ENCODE measurements at regions not wholly inside any gene's neighbourhood (a gene's known extent, or its start where the extent isn't known, plus 50 kb on each side); places are given as distances from the start of the nearest gene placed in this dataset.

DNA sequence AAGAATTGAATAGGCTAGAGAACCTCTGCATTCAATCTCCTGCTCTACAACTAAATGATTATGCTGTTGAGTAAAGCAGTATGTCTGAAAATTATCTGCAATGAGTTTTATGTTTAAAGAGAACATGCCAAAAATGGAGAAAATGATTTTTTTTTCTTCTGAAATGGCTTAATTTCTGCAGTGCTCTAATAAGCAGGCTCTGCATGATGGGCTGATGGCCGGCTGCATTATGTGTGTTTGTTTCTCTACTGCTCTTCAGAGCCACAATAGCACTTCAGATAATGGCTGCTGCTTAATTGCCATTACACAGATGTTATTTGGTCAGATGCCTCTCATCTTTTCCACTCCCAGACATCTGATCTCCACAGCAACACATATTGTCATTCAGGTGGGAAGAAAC is 286.4 kb upstream of the DMAC1 start:
- Mint-ChIP-seq H3K27me3 (no peaks in the 10 kb centered on the region), H3K4me1 (ENCODE audit: low read depth) (no peaks in the 10 kb centered on the region), H3K9me3 (ENCODE audit: low read depth) (no peaks in the 10 kb centered on the region), H3K4me3 (no peak overlapping the region), H3K27ac (no peak overlapping the region), H3K36me3 (peaks cover 2% of the 10 kb centered on the region)

DNA sequence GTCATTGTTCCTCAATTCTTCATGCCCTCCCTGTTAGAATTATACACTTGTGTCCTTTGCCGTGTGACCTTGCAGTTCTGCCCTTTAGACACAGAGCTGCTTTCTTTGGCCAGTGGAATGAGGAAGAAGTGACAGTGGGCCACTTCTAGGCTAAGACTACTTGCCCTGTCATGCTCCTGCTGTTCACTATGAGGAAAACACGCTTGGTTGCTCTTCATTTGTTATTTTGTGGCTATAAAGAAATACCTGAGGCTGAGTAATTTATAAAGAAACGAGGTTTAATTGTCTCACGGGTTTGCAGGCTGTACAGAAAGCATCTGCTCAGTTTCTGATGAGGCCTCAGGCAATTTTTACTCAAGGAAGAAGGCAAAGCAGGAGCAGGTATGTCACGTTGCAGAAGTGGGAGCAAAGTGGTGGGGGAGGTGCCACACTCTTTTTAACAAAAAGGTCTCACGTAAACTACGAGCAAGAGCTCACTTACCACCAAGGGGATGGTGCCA is 279.1 kb upstream of the DMAC1 start:
- Mint-ChIP-seq H3K9me3 (ENCODE audit: low read depth) (no peaks in the 10 kb centered on the region), H3K27me3 (no peaks in the 10 kb centered on the region), H3K4me1 (ENCODE audit: low read depth) (no peaks in the 10 kb centered on the region), H3K36me3 (peaks cover under 1% of the 10 kb centered on the region), H3K27ac (no peak overlapping the region), H3K4me3 (no peak overlapping the region)

DNA sequence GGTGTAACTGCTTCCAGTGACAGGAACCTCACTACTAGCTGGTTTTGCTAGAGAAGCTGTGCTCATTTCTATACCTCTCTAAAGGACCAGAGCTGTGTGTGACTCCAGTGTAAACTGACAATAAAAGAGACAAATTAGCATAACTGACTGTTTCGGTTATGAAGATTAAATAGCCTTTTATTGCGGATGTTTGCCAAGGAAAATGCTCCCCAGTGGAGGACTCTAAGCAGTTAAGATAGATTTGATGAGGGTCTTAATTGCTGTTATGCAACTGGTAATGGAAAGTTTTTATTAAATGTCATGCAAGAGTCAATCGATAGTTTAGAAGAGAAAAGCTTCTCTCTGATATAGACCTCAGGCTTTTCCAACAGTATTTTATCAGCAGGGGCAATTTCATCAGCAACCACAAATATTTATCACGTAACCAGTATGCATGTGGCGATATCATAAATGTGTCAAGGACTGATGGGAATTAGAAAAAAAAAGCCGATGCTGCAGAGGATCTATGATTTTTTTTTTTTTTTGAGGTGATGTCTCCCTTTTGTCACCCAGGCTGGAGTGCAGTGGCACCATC is 275.2 kb upstream of the DMAC1 start:
- no peaks in the 10 kb centered on the region for H3K9me3 Mint-ChIP-seq (ENCODE audit: low read depth)
- no peak overlapping the region for H3K27ac Mint-ChIP-seq
- no peaks in the 10 kb centered on the region for H3K4me1 Mint-ChIP-seq (ENCODE audit: low read depth)
- no peaks in the 10 kb centered on the region for H3K36me3 Mint-ChIP-seq
- H3K4me3 Mint-ChIP-seq: no peak overlapping the region
- no peaks in the 10 kb centered on the region for H3K27me3 Mint-ChIP-seq

DNA sequence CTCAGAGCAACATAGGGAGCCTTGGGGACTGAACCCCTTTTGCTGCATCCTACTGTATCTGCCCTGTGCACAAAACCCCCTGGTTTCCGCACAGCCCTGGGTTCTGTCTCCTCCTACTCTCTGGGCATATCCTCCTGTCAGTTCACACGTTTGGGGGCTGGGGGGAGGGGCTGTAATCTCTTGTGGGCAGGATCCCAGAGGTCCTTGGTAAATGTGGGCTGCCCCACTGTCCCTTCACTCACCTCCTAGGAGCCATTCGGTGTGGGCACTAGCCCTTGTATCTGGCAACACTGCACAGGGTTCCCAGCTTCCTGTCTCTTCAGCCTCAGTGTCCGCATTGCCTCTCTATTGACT is 271.8 kb upstream of the DMAC1 start:
- Mint-ChIP-seq H3K27me3 (no peaks in the 10 kb centered on the region), H3K4me3 (no peak overlapping the region), H3K27ac (no peak overlapping the region), H3K36me3 (peaks cover 3% of the 10 kb centered on the region), H3K9me3 (ENCODE audit: low read depth) (no peaks in the 10 kb centered on the region), H3K4me1 (ENCODE audit: low read depth) (no peaks in the 10 kb centered on the region)

DNA sequence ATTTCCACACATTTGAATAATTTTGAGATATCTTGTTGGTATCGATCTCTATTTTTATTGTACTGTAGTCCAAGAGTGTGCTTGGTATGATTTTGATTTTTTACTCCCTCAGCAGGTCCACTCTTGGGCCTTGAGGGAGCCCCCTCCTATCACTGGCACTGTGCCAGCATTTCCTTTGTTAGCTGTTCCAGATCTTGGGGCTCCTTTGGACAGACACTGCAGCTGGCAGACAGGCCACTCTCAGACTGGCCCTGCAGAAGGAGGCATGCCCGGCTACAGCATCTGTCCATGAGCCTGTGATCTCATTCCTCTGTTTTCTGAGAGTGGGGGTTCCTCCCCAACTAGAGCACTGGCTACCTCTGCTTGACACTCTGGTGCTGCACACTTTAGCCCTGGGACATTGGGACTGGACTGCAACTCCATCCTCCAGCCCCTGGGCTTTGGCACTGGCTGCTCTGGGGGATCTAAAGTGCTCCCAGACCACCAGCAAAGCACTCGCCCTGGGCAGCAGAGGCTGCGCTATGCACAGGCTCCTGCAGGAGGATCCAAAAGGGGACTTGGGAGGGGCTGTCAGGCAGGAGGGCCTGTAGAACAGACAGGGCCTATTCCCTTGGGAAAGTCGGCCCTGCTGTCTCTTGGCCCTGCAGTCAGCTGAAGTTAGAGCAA is 271.3 kb upstream of the DMAC1 start:
- H3K27me3 Mint-ChIP-seq: no peaks in the 10 kb centered on the region
- no peak overlapping the region for H3K27ac Mint-ChIP-seq
- H3K4me3 Mint-ChIP-seq: no peak overlapping the region
- no peaks in the 10 kb centered on the region for H3K9me3 Mint-ChIP-seq (ENCODE audit: low read depth)
- peaks cover 3% of the 10 kb centered on the region for H3K36me3 Mint-ChIP-seq
- H3K4me1 Mint-ChIP-seq (ENCODE audit: low read depth): no peaks in the 10 kb centered on the region

DNA sequence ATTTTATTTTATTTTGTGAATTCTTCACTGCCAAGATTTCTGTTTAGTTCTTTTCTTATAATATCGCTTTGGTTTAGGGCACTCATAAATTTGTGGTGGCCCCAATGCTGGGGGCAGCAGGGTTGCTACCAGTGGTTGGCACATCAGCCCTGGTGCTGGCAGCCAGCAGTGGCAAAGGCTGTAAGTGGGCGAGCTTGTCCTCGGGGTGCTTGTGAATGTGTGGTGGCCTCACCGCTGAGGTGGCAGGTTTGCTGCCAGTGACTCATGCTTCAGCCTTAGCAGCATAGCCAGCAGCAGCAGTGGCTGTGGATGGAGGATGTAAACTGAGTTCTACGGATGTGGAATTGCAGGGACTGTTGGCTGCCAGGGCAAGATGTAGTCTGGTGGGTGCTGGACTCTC is 262.9 kb upstream of the DMAC1 start:
- Mint-ChIP-seq H3K9me3 (ENCODE audit: low read depth) (peaks cover 7% of the 10 kb centered on the region), H3K4me3 (no peak overlapping the region), H3K36me3 (peaks cover 4% of the 10 kb centered on the region), H3K27me3 (no peaks in the 10 kb centered on the region), H3K4me1 (ENCODE audit: low read depth) (peaks cover 8% of the 10 kb centered on the region), H3K27ac (no peak overlapping the region)

DNA sequence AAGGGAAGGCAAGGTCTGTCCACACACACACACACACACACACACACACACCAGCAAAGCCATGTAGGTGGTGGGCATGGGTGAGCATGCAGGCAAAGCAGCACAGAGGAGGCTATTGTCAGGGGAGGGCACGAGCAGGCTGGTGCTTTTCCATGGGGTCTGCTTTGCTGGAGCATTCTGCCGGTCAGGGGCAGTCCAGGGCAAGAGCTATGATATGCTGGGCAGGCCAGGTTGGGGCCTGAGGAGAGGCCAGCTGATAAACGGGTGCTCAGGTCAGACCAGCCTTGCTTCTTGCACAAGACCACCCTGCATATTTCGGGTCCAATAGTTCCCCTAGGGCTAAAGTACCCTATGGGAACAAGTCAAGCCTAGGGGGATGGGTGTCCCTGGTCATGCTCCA is 253.9 kb upstream of the DMAC1 start:
- H3K4me1 Mint-ChIP-seq (ENCODE audit: low read depth): no peaks in the 10 kb centered on the region
- H3K27ac Mint-ChIP-seq: no peak overlapping the region
- H3K9me3 Mint-ChIP-seq (ENCODE audit: low read depth): peaks cover 29% of the 10 kb centered on the region

DNA sequence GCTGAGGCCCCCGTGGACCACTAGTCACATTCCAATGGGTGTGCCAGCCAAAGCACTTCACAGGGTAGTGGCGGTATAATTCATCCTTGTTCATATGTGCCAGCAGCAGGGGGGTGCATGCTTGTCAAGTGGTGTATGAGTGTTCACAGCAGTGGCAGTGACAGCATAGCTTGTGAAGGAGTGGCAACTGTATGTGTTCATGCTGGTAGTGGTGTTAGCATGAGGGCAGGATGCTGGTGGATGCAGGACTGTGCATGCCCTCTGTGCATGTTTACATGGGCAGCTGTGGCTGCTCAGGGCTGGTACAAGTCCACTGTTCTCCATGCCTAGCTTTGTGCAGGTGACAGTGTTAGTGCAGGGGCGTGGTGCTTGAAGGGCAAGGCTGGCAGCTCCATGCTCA is 253.4 kb upstream of the DMAC1 start:
- Mint-ChIP-seq H3K9me3 (ENCODE audit: low read depth) (peaks cover 29% of the 10 kb centered on the region), H3K4me3 (no peak overlapping the region), H3K36me3 (peaks cover 12% of the 10 kb centered on the region), H3K4me1 (ENCODE audit: low read depth) (no peaks in the 10 kb centered on the region), H3K27ac (no peak overlapping the region), H3K27me3 (no peaks in the 10 kb centered on the region)

More for the DNA sequence above, 253.9 kb upstream of the DMAC1 start:
- peaks cover 8% of the 10 kb centered on the region for H3K36me3 Mint-ChIP-seq
- H3K4me3 Mint-ChIP-seq: no peak overlapping the region
- no peaks in the 10 kb centered on the region for H3K27me3 Mint-ChIP-seq

DNA sequence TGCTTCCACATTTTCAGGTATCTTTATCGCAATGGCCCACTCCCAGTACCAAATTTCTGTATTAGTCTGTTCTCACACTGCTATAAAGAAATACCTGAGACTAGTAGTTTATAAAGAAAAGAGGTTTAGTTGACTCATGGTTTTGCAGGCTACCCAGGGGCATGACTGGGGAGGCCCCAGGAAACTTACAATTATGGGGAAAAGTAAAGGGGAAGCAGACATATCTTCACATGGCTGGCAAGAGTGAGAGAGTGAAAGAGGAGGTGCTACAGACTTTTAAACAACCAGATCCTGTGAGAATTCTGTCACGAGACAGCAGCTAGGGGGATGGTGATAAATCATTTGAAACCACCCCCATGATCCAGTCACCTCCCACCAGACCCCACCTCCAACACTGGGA is 238.2 kb upstream of the DMAC1 start:
- no peaks in the 10 kb centered on the region for H3K27me3 Mint-ChIP-seq
- H3K27ac Mint-ChIP-seq: no peak overlapping the region
- peaks cover 11% of the 10 kb centered on the region for H3K36me3 Mint-ChIP-seq
- peaks cover 6% of the 10 kb centered on the region for H3K9me3 Mint-ChIP-seq (ENCODE audit: low read depth)
- no peak overlapping the region for H3K4me3 Mint-ChIP-seq
- H3K4me1 Mint-ChIP-seq (ENCODE audit: low read depth): no peaks in the 10 kb centered on the region

DNA sequence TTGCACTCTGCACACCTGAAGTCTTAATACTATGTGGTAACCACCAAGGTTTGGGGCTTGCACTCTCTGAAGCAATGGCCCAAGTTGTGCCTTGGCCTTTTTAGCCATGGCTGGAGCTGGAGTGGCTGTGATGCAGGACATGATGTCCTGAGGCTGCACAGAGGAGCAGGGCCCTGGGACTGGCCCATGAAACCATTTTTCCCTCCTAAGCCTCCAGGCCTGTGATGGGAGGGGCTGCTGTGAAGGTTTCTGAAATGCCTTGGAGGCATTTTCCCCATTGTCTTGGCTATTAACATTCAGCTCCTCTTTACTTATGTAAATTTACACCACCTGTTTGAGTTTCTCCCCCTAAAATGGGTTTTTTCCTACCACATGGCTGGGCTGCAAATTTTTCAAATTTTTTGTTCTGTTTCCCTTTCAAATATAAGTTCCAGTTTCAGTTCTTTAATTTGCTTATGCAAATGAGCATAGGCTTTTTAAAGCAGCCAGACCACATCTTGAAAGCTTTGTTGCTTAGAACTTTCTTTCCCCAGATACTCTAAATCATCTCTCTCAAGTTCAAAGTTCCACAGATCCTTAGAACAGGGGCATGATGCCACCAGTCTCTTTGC is 237.4 kb upstream of the DMAC1 start:
- Mint-ChIP-seq H3K4me3 (no peak overlapping the region), H3K9me3 (ENCODE audit: low read depth) (peaks cover 6% of the 10 kb centered on the region), H3K36me3 (peaks cover 11% of the 10 kb centered on the region), H3K4me1 (ENCODE audit: low read depth) (no peaks in the 10 kb centered on the region), H3K27ac (no peak overlapping the region), H3K27me3 (no peaks in the 10 kb centered on the region)

DNA sequence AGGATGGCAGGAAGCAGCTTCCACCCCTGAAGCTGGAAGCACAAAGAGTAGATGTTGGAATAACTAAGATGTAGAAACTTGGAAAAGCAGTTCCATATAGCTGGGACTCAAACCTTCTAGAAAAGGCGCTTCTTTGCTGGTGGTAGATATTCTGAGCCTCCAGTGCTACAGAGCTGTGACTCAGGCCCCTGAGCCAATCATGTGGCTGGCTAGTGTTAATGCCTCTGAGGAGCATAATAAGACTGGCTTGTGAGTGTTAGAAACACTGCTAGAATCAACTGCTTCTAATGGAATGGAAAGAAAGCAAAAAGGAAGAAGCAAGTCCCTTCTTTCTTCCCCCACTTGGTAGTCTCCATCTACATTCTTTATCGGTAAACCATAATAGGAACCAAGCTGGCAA is 234.2 kb upstream of the DMAC1 start:
- H3K9me3 Mint-ChIP-seq (ENCODE audit: low read depth): no peaks in the 10 kb centered on the region
- H3K4me3 Mint-ChIP-seq: no peak overlapping the region
- peaks cover 7% of the 10 kb centered on the region for H3K36me3 Mint-ChIP-seq
- H3K4me1 Mint-ChIP-seq (ENCODE audit: low read depth): peaks cover 8% of the 10 kb centered on the region
- no peak overlapping the region for H3K27ac Mint-ChIP-seq
- no peaks in the 10 kb centered on the region for H3K27me3 Mint-ChIP-seq

DNA sequence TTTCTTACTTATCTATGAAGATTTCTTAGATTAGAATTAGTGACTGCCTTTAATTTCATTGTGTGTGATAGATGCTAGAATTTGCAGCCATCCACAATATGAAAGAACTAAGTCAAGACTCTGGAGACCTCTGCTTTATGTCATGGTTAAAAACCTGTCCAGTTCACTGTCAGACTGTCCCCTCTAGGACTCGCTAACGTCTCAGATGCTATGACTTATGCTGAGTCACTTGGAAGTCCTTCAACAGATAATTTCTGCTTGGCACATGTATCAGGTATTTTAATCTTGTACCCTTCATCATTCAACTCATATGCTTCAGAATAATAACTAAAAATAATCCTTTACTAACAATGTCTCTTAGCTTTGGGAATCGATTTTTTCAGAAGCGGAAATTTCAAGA is 230.5 kb upstream of the DMAC1 start:
- Mint-ChIP-seq H3K27me3 (no peaks in the 10 kb centered on the region), H3K9me3 (ENCODE audit: low read depth) (no peaks in the 10 kb centered on the region), H3K27ac (no peak overlapping the region), H3K4me3 (no peak overlapping the region), H3K36me3 (no peaks in the 10 kb centered on the region), H3K4me1 (ENCODE audit: low read depth) (peaks cover 8% of the 10 kb centered on the region)

DNA sequence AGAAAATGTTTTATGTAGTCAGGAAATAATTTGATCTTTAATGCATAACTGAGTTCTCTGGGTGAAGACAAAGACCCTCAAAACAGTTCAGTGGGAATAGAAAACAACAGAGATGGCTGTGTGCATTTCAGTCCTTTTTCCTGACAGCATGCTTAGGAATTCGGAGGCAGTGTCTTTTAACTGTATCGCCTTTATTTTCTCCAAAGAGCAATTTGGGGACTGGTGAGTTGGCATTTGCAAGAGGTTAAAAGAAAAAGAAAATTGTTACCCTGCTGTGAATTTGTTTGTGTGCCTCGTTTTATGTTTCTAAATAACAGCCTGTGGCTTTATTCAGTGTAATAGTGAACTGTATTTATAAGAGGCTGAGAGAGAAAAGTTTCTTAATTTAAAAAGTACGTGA is 227.8 kb upstream of the DMAC1 start:
- H3K36me3 Mint-ChIP-seq: peaks cover 7% of the 10 kb centered on the region
- H3K27ac Mint-ChIP-seq: no peak overlapping the region
- H3K27me3 Mint-ChIP-seq: no peaks in the 10 kb centered on the region
- H3K9me3 Mint-ChIP-seq (ENCODE audit: low read depth): peaks cover 7% of the 10 kb centered on the region
- H3K4me3 Mint-ChIP-seq: no peak overlapping the region
- H3K4me1 Mint-ChIP-seq (ENCODE audit: low read depth): peaks cover 8% of the 10 kb centered on the region

DNA sequence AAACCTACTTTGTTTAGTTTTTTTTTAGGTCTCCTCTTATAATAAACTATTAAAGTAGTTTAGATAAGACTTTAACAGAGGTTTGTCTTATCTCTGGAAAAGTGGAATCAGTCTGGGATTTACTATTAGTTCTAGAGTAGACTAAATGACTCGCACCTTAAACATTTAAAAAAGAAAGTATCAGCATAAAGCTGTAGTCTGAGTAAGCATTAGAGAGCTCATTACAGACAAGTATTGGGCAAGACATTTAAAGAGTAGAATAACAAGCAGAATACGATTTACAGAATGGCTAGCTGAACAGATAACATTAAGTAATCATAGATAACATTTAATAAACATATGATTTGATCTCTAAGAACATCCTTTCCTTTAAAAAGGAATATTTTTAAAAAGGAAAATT is 226.0 kb upstream of the DMAC1 start:
- peaks cover 7% of the 10 kb centered on the region for H3K36me3 Mint-ChIP-seq
- no peaks in the 10 kb centered on the region for H3K4me1 Mint-ChIP-seq (ENCODE audit: low read depth)
- no peaks in the 10 kb centered on the region for H3K27me3 Mint-ChIP-seq
- no peak overlapping the region for H3K4me3 Mint-ChIP-seq
- no peak overlapping the region for H3K27ac Mint-ChIP-seq
- peaks cover 10% of the 10 kb centered on the region for H3K9me3 Mint-ChIP-seq (ENCODE audit: low read depth)

DNA sequence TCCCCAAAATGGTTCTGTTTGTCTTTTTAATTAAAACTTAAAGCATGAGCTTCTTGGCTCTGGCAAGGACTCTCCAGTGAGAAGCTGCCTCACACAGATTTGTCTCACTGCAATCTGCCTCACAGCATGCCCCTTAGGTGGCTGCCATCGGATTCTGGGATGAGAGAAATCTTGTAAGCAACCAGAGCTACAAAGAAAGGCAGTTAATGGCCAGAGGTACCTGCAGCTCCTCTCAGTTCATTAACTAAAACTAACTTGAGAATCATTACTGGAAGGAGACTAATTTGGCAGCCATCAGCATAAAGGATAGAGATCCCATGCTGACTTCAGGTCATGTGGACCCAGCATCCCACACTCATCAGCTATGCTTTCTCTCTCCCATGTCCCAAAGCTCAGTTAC is 220.6 kb upstream of the DMAC1 start:
- H3K4me1 Mint-ChIP-seq (ENCODE audit: low read depth): no peaks in the 10 kb centered on the region
- H3K4me3 Mint-ChIP-seq: no peak overlapping the region
- H3K27ac Mint-ChIP-seq: no peak overlapping the region
- H3K27me3 Mint-ChIP-seq: no peaks in the 10 kb centered on the region
- H3K36me3 Mint-ChIP-seq: peaks cover 7% of the 10 kb centered on the region
- peaks cover 10% of the 10 kb centered on the region for H3K9me3 Mint-ChIP-seq (ENCODE audit: low read depth)

DNA sequence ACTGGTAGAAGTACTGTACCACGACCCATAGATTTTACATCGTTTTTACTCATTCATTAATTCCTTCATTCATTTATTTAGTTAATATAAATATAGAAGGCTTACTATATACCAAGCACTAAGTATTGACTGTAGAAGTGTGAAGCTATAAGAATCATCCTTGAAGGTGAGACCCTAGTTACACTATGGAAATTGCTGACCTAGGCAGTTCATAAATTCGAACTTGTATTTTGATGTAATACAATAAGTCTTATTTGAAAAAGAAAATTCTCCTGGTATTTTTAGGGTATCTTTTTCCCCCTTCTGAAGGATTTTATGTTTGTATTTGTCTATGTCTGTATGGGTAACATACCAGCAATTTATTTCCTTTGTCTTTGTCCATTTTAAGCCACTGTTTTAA is 220.1 kb upstream of the DMAC1 start:
- Mint-ChIP-seq H3K9me3 (ENCODE audit: low read depth) (peaks cover 10% of the 10 kb centered on the region), H3K27ac (no peak overlapping the region), H3K27me3 (no peaks in the 10 kb centered on the region), H3K4me1 (ENCODE audit: low read depth) (no peaks in the 10 kb centered on the region), H3K4me3 (no peak overlapping the region), H3K36me3 (peaks cover 7% of the 10 kb centered on the region)

All from activated naive CD8-positive, alpha-beta T cell (primary cell).